H1 (cell line): ENCODE measurements at regions not wholly inside any gene's neighbourhood (a gene's known extent, or its start where the extent isn't known, plus 50 kb on each side); places are given as distances from the start of the nearest gene placed in this dataset.

Experiments used
- SIN3A ChIP-seq, 2 experiments: IDR thresholded peaks in 1 of 2; conservative IDR thresholded peaks in 1 of 2; 2 replicates each; pipeline ENCODE4 v1.6.1; 2011 to 2012; ENCODE audit warnings: low read length in 2 of 2, improper control_type of control experiment in 1 of 2, low read depth in 1 of 2, mild to moderate bottlenecking in 1 of 2
- TF ChIP-seq, protein P1 (sequence below): fragments of 300-600 bp; sonication (generic); IDR thresholded peaks from 2 replicates; pipeline ENCODE4 v1.7.1; 2012; ENCODE audit warnings: low read length, moderate library complexity, mild to moderate bottlenecking, inconsistent platforms; ENCODE audit not compliant: insufficient replicate concordance

DNA sequence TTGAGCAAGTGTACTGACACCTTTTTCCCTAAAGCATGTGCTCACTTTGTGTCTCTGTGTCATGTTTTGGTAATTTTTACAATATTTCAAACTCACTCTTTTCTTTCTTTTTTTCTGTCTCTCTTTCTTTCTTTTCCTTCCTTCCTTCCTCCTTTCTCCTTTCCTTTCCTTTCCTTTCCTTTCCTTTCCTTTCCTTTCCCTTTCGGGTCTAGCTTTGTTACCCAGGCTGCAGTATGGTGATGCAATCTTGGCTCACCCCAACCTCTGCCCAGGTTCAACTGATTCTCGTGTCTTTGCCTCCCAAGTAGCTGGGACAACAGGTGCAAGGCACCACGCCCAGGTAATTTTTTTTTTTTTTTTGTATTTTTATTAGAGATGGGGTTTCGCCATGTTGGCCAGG is 60.4 kb upstream of the TINAGL1 start (continued):
- TF ChIP-seq SIN3A (conservative IDR thresholded peaks at IDR 0.05 in 1 of 2, IDR thresholded peaks at IDR 0.05 in 1 of 2; ENCODE audit: low read depth in 1 of 2, low read length in 2 of 2): no peak
- TF ChIP-seq, protein P1, sequence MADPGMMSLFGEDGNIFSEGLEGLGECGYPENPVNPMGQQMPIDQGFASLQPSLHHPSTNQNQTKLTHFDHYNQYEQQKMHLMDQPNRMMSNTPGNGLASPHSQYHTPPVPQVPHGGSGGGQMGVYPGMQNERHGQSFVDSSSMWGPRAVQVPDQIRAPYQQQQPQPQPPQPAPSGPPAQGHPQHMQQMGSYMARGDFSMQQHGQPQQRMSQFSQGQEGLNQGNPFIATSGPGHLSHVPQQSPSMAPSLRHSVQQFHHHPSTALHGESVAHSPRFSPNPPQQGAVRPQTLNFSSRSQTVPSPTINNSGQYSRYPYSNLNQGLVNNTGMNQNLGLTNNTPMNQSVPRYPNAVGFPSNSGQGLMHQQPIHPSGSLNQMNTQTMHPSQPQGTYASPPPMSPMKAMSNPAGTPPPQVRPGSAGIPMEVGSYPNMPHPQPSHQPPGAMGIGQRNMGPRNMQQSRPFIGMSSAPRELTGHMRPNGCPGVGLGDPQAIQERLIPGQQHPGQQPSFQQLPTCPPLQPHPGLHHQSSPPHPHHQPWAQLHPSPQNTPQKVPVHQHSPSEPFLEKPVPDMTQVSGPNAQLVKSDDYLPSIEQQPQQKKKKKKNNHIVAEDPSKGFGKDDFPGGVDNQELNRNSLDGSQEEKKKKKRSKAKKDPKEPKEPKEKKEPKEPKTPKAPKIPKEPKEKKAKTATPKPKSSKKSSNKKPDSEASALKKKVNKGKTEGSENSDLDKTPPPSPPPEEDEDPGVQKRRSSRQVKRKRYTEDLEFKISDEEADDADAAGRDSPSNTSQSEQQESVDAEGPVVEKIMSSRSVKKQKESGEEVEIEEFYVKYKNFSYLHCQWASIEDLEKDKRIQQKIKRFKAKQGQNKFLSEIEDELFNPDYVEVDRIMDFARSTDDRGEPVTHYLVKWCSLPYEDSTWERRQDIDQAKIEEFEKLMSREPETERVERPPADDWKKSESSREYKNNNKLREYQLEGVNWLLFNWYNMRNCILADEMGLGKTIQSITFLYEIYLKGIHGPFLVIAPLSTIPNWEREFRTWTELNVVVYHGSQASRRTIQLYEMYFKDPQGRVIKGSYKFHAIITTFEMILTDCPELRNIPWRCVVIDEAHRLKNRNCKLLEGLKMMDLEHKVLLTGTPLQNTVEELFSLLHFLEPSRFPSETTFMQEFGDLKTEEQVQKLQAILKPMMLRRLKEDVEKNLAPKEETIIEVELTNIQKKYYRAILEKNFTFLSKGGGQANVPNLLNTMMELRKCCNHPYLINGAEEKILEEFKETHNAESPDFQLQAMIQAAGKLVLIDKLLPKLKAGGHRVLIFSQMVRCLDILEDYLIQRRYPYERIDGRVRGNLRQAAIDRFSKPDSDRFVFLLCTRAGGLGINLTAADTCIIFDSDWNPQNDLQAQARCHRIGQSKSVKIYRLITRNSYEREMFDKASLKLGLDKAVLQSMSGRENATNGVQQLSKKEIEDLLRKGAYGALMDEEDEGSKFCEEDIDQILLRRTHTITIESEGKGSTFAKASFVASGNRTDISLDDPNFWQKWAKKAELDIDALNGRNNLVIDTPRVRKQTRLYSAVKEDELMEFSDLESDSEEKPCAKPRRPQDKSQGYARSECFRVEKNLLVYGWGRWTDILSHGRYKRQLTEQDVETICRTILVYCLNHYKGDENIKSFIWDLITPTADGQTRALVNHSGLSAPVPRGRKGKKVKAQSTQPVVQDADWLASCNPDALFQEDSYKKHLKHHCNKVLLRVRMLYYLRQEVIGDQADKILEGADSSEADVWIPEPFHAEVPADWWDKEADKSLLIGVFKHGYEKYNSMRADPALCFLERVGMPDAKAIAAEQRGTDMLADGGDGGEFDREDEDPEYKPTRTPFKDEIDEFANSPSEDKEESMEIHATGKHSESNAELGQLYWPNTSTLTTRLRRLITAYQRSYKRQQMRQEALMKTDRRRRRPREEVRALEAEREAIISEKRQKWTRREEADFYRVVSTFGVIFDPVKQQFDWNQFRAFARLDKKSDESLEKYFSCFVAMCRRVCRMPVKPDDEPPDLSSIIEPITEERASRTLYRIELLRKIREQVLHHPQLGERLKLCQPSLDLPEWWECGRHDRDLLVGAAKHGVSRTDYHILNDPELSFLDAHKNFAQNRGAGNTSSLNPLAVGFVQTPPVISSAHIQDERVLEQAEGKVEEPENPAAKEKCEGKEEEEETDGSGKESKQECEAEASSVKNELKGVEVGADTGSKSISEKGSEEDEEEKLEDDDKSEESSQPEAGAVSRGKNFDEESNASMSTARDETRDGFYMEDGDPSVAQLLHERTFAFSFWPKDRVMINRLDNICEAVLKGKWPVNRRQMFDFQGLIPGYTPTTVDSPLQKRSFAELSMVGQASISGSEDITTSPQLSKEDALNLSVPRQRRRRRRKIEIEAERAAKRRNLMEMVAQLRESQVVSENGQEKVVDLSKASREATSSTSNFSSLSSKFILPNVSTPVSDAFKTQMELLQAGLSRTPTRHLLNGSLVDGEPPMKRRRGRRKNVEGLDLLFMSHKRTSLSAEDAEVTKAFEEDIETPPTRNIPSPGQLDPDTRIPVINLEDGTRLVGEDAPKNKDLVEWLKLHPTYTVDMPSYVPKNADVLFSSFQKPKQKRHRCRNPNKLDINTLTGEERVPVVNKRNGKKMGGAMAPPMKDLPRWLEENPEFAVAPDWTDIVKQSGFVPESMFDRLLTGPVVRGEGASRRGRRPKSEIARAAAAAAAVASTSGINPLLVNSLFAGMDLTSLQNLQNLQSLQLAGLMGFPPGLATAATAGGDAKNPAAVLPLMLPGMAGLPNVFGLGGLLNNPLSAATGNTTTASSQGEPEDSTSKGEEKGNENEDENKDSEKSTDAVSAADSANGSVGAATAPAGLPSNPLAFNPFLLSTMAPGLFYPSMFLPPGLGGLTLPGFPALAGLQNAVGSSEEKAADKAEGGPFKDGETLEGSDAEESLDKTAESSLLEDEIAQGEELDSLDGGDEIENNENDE: no peak
